DMS 273 (cell line): ENCODE measurements at regions not wholly inside any gene's neighbourhood (a gene's known extent, or its start where the extent isn't known, plus 50 kb on each side); places are given as distances from the start of the nearest gene placed in this dataset.
"Not testable (repeated sequence)": the region's sequence is repeated elsewhere in the genome, so short reads cannot be mapped to it uniquely, and the experiment has no call there.

Experiments used
- DNase-seq: peaks from one replicate; lab custom pipeline; 2025; ENCODE audit not compliant: unreplicated experiment; lab: John Stamatoyannopoulos, UW

GRCh38 chr21:14757533-14758327 lies 211.6 kb upstream of the SAMSN1 start:
- DNase-seq = no peak

- no peak for DNase-seq
Measured at GRCh38 chr21:14755086-14755485, 209.0 kb upstream of the SAMSN1 start.

GRCh38 chr21:14754682-14755081 lies 208.6 kb upstream of the SAMSN1 start:
- no peak for DNase-seq

- no peak for DNase-seq
Measured at GRCh38 chr21:14754259-14754604, 208.1 kb upstream of the SAMSN1 start.

- peak; percentile 9 for DNase-seq
Measured at GRCh38 chr21:14753466-14754258, 207.5 kb upstream of the SAMSN1 start.

- no peak for DNase-seq
Measured at GRCh38 chr21:14753069-14753465, 207.0 kb upstream of the SAMSN1 start.

GRCh38 chr21:14752345-14752909 lies 206.3 kb upstream of the SAMSN1 start:
- DNase-seq = no peak

- DNase-seq = peak; percentile 68
Measured at GRCh38 chr21:14751602-14752344, 205.7 kb upstream of the SAMSN1 start.

GRCh38 chr21:14751011-14751410 lies 204.9 kb upstream of the SAMSN1 start:
- no peak for DNase-seq

GRCh38 chr21:14750041-14750440 lies 203.9 kb upstream of the SAMSN1 start:
- no peak for DNase-seq

GRCh38 chr21:14748662-14749061 lies 202.5 kb upstream of the SAMSN1 start:
- no peak for DNase-seq

- DNase-seq = no peak
Measured at GRCh38 chr21:14744368-14744767, 198.3 kb upstream of the SAMSN1 start.

- no peak for DNase-seq
Measured at GRCh38 chr21:14742119-14742518, 196.0 kb upstream of the SAMSN1 start.

- DNase-seq = no peak
Measured at GRCh38 chr21:14741256-14741655, 195.1 kb upstream of the SAMSN1 start.

GRCh38 chr21:14740692-14741091 lies 194.6 kb upstream of the SAMSN1 start:
- no peak for DNase-seq

GRCh38 chr21:14740116-14740515 lies 194.0 kb upstream of the SAMSN1 start:
- DNase-seq = no peak

- DNase-seq = no peak
Measured at GRCh38 chr21:14739590-14739989, 193.5 kb upstream of the SAMSN1 start.

- DNase-seq = not testable (repeated sequence)
Measured at GRCh38 chr21:14738576-14738975, 192.5 kb upstream of the SAMSN1 start.

- DNase-seq = peak; percentile 49
Measured at GRCh38 chr21:14737922-14738321, 191.8 kb upstream of the SAMSN1 start.

GRCh38 chr21:14737284-14737691 lies 191.2 kb upstream of the SAMSN1 start:
- DNase-seq = no peak

GRCh38 chr21:14736672-14737071 lies 190.6 kb upstream of the SAMSN1 start:
- no peak for DNase-seq
